Ishikawa (cell line): ENCODE measurements at regions not wholly inside any gene's neighbourhood (a gene's known extent, or its start where the extent isn't known, plus 50 kb on each side); places are given as distances from the start of the nearest gene placed in this dataset.

Experiments
- CEBPB ChIP-seq: IDR thresholded peaks from 2 replicates; pipeline ENCODE4 v1.6.1; 2012
- CREB1 ChIP-seq: IDR thresholded peaks from 2 replicates; pipeline ENCODE4 v1.6.1; 2012; ENCODE audit warnings: low read depth
- EGR1 ChIP-seq: IDR thresholded peaks from 2 replicates; pipeline ENCODE4 v1.6.1; 2012
- EP300 ChIP-seq: IDR thresholded peaks from 2 replicates; pipeline ENCODE4 v1.6.1; 2012; ENCODE audit warnings: borderline replicate concordance
- FOXM1 ChIP-seq: IDR thresholded peaks from 2 replicates; pipeline ENCODE4 v1.6.1; 2012; ENCODE audit warnings: low read depth, borderline replicate concordance
- NFIC ChIP-seq: IDR thresholded peaks from 2 replicates; pipeline ENCODE4 v1.6.1; 2012
- RAD21 ChIP-seq: IDR thresholded peaks from 2 replicates; pipeline ENCODE4 v1.6.1; 2012; ENCODE audit warnings: low read depth
- REST ChIP-seq: IDR thresholded peaks from 2 replicates; pipeline ENCODE4 v1.6.1; 2012; ENCODE audit warnings: low read depth, mild to moderate bottlenecking
- TAF1 ChIP-seq: IDR thresholded peaks from 2 replicates; pipeline ENCODE4 v1.6.1; 2012; ENCODE audit warnings: low read depth, mild to moderate bottlenecking
- TCF12 ChIP-seq: IDR thresholded peaks from 2 replicates; pipeline ENCODE4 v1.6.1; 2012; ENCODE audit warnings: low read depth
- TEAD4 ChIP-seq: IDR thresholded peaks from 2 replicates; pipeline ENCODE4 v1.6.1; 2012
- YY1 ChIP-seq: IDR thresholded peaks from 2 replicates; pipeline ENCODE4 v1.6.1; 2012; ENCODE audit warnings: low read depth
- ZBTB7A ChIP-seq: IDR thresholded peaks from 2 replicates; pipeline ENCODE4 v1.6.1; 2012; ENCODE audit warnings: low read depth
- TF ChIP-seq, protein P1 (sequence below): IDR thresholded peaks from 2 replicates; pipeline ENCODE4 v1.6.1; 2012
- TF ChIP-seq, protein P2 (sequence below): IDR thresholded peaks from 2 replicates; pipeline ENCODE4 v1.6.1; 2012

- TF ChIP-seq TEAD4: no peak
- TF ChIP-seq ZBTB7A: no peak
- no peak for TF ChIP-seq CEBPB
- no peak for TF ChIP-seq REST
- TF ChIP-seq FOXM1: no peak
- no peak for TF ChIP-seq TCF12
- no peak for TF ChIP-seq YY1
- TF ChIP-seq, protein P1, sequence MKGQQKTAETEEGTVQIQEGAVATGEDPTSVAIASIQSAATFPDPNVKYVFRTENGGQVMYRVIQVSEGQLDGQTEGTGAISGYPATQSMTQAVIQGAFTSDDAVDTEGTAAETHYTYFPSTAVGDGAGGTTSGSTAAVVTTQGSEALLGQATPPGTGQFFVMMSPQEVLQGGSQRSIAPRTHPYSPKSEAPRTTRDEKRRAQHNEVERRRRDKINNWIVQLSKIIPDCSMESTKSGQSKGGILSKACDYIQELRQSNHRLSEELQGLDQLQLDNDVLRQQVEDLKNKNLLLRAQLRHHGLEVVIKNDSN: no peak
Observed at GRCh38 chr14:65962952-65963351, 523.2 kb upstream of the CCDC196 start.

DNA sequence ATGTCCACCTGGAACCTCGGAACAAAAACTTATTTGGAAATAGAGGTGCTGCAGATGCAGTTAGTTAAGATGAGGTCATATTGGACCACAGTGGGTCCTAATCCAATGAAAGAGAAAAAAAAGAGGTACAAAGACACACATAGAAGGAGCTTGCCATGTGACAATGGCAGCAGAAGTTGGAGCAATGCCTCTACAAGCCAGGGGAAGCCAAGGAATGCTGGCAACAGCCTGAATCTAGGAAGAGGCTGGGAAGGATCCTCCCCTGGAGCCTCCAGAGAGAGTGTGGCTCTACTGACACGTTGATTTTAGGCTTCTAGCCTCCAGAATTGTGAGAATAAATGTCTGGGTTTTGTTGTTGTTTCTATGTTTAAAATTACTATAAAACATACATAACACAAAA lies 521.8 kb upstream of the CCDC196 start:
- TF ChIP-seq ZBTB7A (no peak), RAD21 (no peak), EGR1 (no peak), NFIC (no peak), FOXM1 (no peak), TAF1 (no peak), EP300 (no peak), YY1 (no peak)
- TF ChIP-seq, protein P2, sequence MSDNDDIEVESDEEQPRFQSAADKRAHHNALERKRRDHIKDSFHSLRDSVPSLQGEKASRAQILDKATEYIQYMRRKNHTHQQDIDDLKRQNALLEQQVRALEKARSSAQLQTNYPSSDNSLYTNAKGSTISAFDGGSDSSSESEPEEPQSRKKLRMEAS: no peak
- TF ChIP-seq, protein P1: no peak

- TF ChIP-seq CEBPB (no peak), EGR1 (no peak), TCF12 (no peak), NFIC (no peak), ZBTB7A (no peak), TEAD4 (no peak), EP300 (no peak), CREB1 (no peak), TAF1 (no peak), REST (no peak), YY1 (no peak), RAD21 (no peak), FOXM1 (no peak)
- TF ChIP-seq, protein P2: no peak
- TF ChIP-seq, protein P1: no peak
Observed at GRCh38 chr14:65966188-65966587, 520.0 kb upstream of the CCDC196 start.

DNA sequence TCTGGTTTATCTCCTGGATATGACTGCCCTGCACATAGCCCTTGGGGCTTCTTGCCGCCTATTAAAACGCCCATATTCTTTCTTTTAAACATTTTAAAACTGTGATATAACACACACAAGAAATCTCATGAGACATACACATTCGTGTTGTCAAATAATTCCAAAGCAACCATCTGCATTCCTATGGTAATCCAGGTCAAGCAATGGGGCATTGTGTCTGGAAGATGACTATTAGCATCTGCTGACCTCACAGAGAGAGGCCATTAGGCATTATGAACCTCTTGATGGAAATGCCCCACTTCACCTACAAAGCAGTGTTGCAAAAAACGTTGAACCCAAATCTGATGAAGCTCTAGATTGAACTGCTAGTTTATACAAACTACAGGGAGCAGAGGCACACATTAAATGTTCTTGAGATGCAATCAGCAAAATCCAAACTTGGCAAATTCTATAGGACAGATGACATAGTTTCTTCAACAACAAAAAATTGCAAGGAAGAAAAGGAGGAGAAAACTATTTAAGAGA lies 513.8 kb upstream of the CCDC196 start:
- TF ChIP-seq CREB1: no peak
- TF ChIP-seq RAD21: no peak
- TF ChIP-seq, protein P2: no peak
- no peak for TF ChIP-seq YY1
- no peak for TF ChIP-seq NFIC
- TF ChIP-seq TAF1: no peak
- no peak for TF ChIP-seq TCF12
- no peak for TF ChIP-seq EP300
- no peak for TF ChIP-seq FOXM1
- no peak for TF ChIP-seq ZBTB7A
- TF ChIP-seq REST: no peak
- TF ChIP-seq EGR1: no peak
- no peak for TF ChIP-seq CEBPB
- TF ChIP-seq, protein P1: no peak
- no peak for TF ChIP-seq TEAD4
